Type B pancreatic cell (in vitro differentiated cells): ENCODE measurements at regions not wholly inside any gene's neighbourhood (a gene's known extent, or its start where the extent isn't known, plus 50 kb on each side); places are given as distances from the start of the nearest gene placed in this dataset.
"Not testable (repeated sequence)": the region's sequence is repeated elsewhere in the genome, so short reads cannot be mapped to it uniquely, and the experiment has no call there.

ENCODE experiments used
- DNase-seq: peaks from one replicate; pipeline ENCODE4 v3.0.0; 2021; ENCODE audit warnings: mixed read lengths; ENCODE audit not compliant: unreplicated experiment; ENCODE audit errors: extremely low spot score
- H3K27ac Mint-ChIP-seq: 2 replicates; pipeline ENCODE4 v1.8.0; 2021; ENCODE audit warnings: mild to moderate bottlenecking, mixed read lengths
- H3K27me3 Mint-ChIP-seq: 2 replicates; pipeline ENCODE4 v1.8.0; 2021; ENCODE audit warnings: mixed read lengths
- H3K36me3 Mint-ChIP-seq: 2 replicates; pipeline ENCODE4 v1.8.0; 2021; ENCODE audit warnings: mixed read lengths
- H3K4me1 Mint-ChIP-seq: one replicate; pipeline ENCODE4 v1.8.0; 2021; ENCODE audit warnings: mixed read lengths; ENCODE audit not compliant: unreplicated experiment
- H3K4me3 Mint-ChIP-seq: 2 replicates; pipeline ENCODE4 v1.8.0; 2021; ENCODE audit warnings: mild to moderate bottlenecking, mixed read lengths
- H3K9me3 Mint-ChIP-seq: 2 replicates; pipeline ENCODE4 v1.8.0; 2021; ENCODE audit warnings: mixed read lengths
- CTCF ChIP-seq: fragments of 200-600 bp; sonication (generic); conservative IDR thresholded peaks from 2 replicates; pipeline ENCODE4 v1.5.0; 2021; ENCODE audit warnings: antibody characterized with exemption, mild to moderate bottlenecking

DNA sequence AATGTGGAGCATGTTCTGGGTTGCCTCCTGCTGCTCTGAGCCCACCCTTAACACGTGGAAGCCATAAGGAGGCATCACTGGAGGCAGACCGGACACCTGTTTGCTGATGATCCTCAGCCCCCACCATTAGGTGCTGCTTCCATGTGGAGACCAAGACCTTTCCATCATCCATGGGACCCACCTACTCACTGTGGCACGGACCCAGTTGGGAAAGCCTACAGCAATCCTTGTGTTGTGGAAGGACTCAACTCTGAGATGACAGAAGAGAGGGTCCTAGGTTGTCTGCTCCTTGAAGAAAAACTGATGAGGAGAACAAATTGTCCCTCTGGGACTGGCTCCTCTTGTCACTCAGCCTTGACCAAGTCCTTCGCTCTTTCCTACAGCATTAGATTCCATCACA is 86.5 kb upstream of the RAB12 start:
- H3K27ac Mint-ChIP-seq: no peak overlapping the region
- peaks cover 5% of the 10 kb centered on the region for H3K9me3 Mint-ChIP-seq
- TF ChIP-seq CTCF: no peak
- no peak for DNase-seq
- no peaks in the 10 kb centered on the region for H3K36me3 Mint-ChIP-seq
- peaks cover 19% of the 10 kb centered on the region for H3K27me3 Mint-ChIP-seq
- H3K4me1 Mint-ChIP-seq: no peaks in the 10 kb centered on the region
- H3K4me3 Mint-ChIP-seq: no peak overlapping the region

- peaks cover 19% of the 10 kb centered on the region for H3K9me3 Mint-ChIP-seq
- peaks cover 23% of the 10 kb centered on the region for H3K27me3 Mint-ChIP-seq
- no peak overlapping the region for H3K27ac Mint-ChIP-seq
- TF ChIP-seq CTCF: peak; percentile 36
- no peaks in the 10 kb centered on the region for H3K36me3 Mint-ChIP-seq
- H3K4me3 Mint-ChIP-seq: no peak overlapping the region
- DNase-seq: no peak
- no peaks in the 10 kb centered on the region for H3K4me1 Mint-ChIP-seq
These were observed 83.5 kb upstream of the RAB12 start for GRCh38 chr18:8525692-8526091.

DNA sequence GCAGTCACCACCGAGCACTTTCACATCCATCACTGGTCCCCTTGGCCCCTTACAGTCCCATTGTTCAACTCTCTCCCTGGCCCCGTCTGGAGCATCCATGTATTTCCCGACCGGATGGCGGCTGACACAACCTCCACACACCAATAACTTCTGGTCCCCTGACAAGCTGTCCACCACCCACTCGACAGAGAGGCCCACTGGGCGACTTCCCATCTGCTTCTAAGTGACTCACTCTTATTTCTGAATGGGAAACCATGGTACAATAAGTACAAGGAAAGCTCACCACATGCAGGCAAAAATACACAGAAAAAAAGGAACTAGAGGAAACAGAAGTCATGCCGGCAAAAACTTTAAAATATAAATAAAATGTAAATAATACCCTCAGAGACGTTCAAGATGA is 82.9 kb upstream of the RAB12 start:
- Mint-ChIP-seq H3K27me3 (peaks cover 23% of the 10 kb centered on the region), H3K36me3 (no peaks in the 10 kb centered on the region), H3K9me3 (peaks cover 25% of the 10 kb centered on the region), H3K4me1 (no peaks in the 10 kb centered on the region), H3K27ac (no peak overlapping the region), H3K4me3 (no peak overlapping the region)
- no peak for TF ChIP-seq CTCF
- DNase-seq: no peak

GRCh38 chr18:8529609-8530008 is 79.6 kb upstream of the RAB12 start:
- TF ChIP-seq CTCF: no peak
- peaks cover 25% of the 10 kb centered on the region for H3K9me3 Mint-ChIP-seq
- no peak for DNase-seq
- H3K4me1 Mint-ChIP-seq: no peaks in the 10 kb centered on the region
- H3K27me3 Mint-ChIP-seq: peaks cover 9% of the 10 kb centered on the region
- no peaks in the 10 kb centered on the region for H3K36me3 Mint-ChIP-seq
- no peak overlapping the region for H3K27ac Mint-ChIP-seq
- H3K4me3 Mint-ChIP-seq: no peak overlapping the region

DNA sequence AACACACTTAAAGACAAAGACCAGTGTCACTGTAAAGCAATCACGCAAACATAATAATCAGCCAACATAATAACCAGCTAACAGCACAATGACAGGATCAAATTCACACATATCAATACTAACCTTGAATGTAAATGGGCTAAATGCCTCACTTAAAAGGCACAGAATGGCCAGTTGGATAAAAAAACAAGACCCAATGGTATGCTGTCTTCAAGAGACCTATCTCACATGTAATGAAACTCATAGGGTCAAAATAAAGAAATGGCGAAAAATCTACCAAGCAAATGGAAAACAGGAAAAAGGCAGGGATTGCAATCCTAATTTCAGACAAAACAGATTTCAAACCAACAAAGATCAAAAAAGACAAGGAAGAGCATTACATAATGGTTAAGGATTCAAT is 78.2 kb upstream of the RAB12 start:
- not testable (repeated sequence) for H3K4me3 Mint-ChIP-seq, H3K36me3 Mint-ChIP-seq, DNase-seq, H3K4me1 Mint-ChIP-seq, H3K27me3 Mint-ChIP-seq, H3K27ac Mint-ChIP-seq
- peaks cover 25% of the 10 kb centered on the region for H3K9me3 Mint-ChIP-seq

DNA sequence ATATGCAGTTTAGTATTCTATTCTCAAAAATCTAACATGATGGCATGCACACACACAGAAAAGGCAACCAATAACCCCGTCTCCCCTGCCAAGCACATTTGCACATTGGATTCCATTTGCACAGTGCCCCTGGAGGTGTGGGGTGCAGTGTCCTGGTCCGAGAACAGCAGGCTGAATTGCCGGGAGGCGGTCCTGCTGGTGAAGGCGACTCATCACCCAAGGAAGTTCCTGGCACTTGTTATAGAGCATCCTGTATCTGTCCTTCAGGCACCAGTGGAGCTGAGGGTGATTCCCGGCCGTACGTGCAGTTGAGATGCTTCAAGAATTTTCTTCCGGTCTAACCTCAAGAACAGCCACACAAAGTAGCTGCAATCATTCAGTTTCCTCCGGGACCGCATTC is 73.0 kb upstream of the RAB12 start:
- Mint-ChIP-seq H3K27me3 (no peaks in the 10 kb centered on the region), H3K4me1 (no peaks in the 10 kb centered on the region), H3K27ac (no peak overlapping the region), H3K36me3 (no peaks in the 10 kb centered on the region), H3K4me3 (no peak overlapping the region), H3K9me3 (peaks cover 6% of the 10 kb centered on the region)
- no peak for DNase-seq
- no peak for TF ChIP-seq CTCF
